ENCODE measurements at regions not wholly inside any gene's neighbourhood (a gene's known extent, or its start where the extent isn't known, plus 50 kb on each side); places are given as distances from the start of the nearest gene placed in this dataset.

GRCh38 chr12:93022603-93023340, 93.7 kb upstream of the EEA1 start:
- Histone ChIP-seq H2AFZ (no peak overlapping the region), H3K4me3 (no peak overlapping the region), H3K4me2 (no peak overlapping the region), H3K9me2 (ENCODE audit: insufficient read depth) (0 out of 2 replicates have a peak, but pooled peaks cover under 1% of the 10 kb centered on the region), H3K79me2 (replicated peaks; ENCODE audit: insufficient read depth) (no peaks in the 10 kb centered on the region), H3K4me1 (ENCODE audit: insufficient read depth) (peaks cover 3% of the 10 kb centered on the region; the same call in 1 of the 2 replicates), H3K27ac (ENCODE audit: low read depth) (no peak overlapping the region), H3K36me3 (ENCODE audit: insufficient read depth) (no peaks in the 10 kb centered on the region), H4K20me1 (replicated peaks; ENCODE audit: insufficient read depth) (no peaks in the 10 kb centered on the region), H3K27me3 (ENCODE audit: insufficient read depth) (no peaks in the 10 kb centered on the region), H3F3A (replicated peaks; ENCODE audit: low read depth) (no peaks in the 10 kb centered on the region)
- H3K27me3 Mint-ChIP-seq (ENCODE audit: insufficient read depth, low read depth, poor library complexity) = no peaks in the 10 kb centered on the region
- peaks cover 7% of the 10 kb centered on the region; the same call in 2 of the 3 replicates for H3K4me1 Mint-ChIP-seq
- no peak for TF ChIP-seq EZH2phosphoT487 (IDR thresholded peaks at IDR 0.05; ENCODE audit: unreplicated experiment)
- TF ChIP-seq, protein P1, sequence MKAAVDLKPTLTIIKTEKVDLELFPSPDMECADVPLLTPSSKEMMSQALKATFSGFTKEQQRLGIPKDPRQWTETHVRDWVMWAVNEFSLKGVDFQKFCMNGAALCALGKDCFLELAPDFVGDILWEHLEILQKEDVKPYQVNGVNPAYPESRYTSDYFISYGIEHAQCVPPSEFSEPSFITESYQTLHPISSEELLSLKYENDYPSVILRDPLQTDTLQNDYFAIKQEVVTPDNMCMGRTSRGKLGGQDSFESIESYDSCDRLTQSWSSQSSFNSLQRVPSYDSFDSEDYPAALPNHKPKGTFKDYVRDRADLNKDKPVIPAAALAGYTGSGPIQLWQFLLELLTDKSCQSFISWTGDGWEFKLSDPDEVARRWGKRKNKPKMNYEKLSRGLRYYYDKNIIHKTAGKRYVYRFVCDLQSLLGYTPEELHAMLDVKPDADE (IDR thresholded peaks at IDR 0.05) = no peak
- H3K36me3 Mint-ChIP-seq (ENCODE audit: low read depth) = no peaks in the 10 kb centered on the region
- no peak overlapping the region for H3K4me3 Mint-ChIP-seq
- no peaks in the 10 kb centered on the region for H3K9me3 Mint-ChIP-seq
- DNase-seq (ENCODE audit: low spot score) (no peak), ATAC-seq (no peak)
- no peak overlapping the region for H3K27ac Mint-ChIP-seq

GRCh38 chr12:93025145-93026103, 96.3 kb upstream of the EEA1 start:
- H3K36me3 Mint-ChIP-seq (ENCODE audit: low read depth) = no peaks in the 10 kb centered on the region
- H3K4me3 Mint-ChIP-seq = no peak overlapping the region
- H3K4me3 ChIP-seq = no peak overlapping the region
- H4K20me1 ChIP-seq (replicated peaks; ENCODE audit: insufficient read depth) = no peaks in the 10 kb centered on the region
- H3K27me3 ChIP-seq (ENCODE audit: insufficient read depth) = no peaks in the 10 kb centered on the region
- H2AFZ ChIP-seq = no peak overlapping the region
- H3K27ac ChIP-seq (ENCODE audit: low read depth) = no peak overlapping the region
- H3K4me1 ChIP-seq (ENCODE audit: insufficient read depth) = peaks cover 8% of the 10 kb centered on the region; the same call in 1 of the 2 replicates
- no peaks in the 10 kb centered on the region for H3F3A ChIP-seq (replicated peaks; ENCODE audit: low read depth)
- H3K79me2 ChIP-seq (replicated peaks; ENCODE audit: insufficient read depth) = no peaks in the 10 kb centered on the region
- H3K27ac Mint-ChIP-seq = no peak overlapping the region
- peaks cover 1% of the 10 kb centered on the region for H3K27me3 Mint-ChIP-seq (ENCODE audit: insufficient read depth, low read depth, poor library complexity)
- no peak overlapping the region for H3K4me2 ChIP-seq
- no peak for TF ChIP-seq ZNF331 (CRISPR knock-in tag; IDR thresholded peaks at IDR 0.05; ENCODE audit: low read depth)
- TF ChIP-seq, protein P2, sequence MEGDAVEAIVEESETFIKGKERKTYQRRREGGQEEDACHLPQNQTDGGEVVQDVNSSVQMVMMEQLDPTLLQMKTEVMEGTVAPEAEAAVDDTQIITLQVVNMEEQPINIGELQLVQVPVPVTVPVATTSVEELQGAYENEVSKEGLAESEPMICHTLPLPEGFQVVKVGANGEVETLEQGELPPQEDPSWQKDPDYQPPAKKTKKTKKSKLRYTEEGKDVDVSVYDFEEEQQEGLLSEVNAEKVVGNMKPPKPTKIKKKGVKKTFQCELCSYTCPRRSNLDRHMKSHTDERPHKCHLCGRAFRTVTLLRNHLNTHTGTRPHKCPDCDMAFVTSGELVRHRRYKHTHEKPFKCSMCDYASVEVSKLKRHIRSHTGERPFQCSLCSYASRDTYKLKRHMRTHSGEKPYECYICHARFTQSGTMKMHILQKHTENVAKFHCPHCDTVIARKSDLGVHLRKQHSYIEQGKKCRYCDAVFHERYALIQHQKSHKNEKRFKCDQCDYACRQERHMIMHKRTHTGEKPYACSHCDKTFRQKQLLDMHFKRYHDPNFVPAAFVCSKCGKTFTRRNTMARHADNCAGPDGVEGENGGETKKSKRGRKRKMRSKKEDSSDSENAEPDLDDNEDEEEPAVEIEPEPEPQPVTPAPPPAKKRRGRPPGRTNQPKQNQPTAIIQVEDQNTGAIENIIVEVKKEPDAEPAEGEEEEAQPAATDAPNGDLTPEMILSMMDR (conservative IDR thresholded peaks at IDR 0.05; ENCODE audit: low read depth in 2 of 2) = peak; percentile 73 to 84
- H3K4me1 Mint-ChIP-seq = peaks cover 2% of the 10 kb centered on the region; the same call in 2 of the 3 replicates
- DNase-seq (ENCODE audit: low spot score) (peak; percentile 69), ATAC-seq (peak; percentile 73)
- H3K9me3 Mint-ChIP-seq = no peaks in the 10 kb centered on the region
- H3K36me3 ChIP-seq (ENCODE audit: insufficient read depth) = no peaks in the 10 kb centered on the region
- H3K9me2 ChIP-seq (ENCODE audit: insufficient read depth) = no peaks in the 10 kb centered on the region
